ENCODE measurements at regions not wholly inside any gene's neighbourhood (a gene's known extent, or its start where the extent isn't known, plus 50 kb on each side); places are given as distances from the start of the nearest gene placed in this dataset.

DNA sequence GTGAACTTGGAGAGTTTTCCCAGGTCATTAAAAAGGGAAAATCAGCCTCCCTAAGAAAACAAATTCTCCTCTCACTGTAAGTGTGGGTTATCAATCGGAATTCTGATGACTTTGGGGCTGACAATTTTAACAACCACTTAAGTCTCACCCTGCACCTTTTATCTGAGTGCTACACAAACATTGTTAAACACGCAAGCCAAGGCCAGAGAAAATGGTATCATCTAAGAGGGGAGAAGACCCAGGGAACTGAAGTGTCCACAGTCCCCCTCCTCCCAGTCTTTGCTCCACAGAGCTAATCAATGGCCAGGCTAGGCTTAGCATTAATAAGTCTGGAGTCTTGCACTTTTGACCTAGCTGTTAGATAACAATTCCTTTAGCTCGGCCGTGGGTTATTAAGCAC, 51.7 kb upstream of the TBX5 start (continued):
- TF ChIP-seq, protein P1, sequence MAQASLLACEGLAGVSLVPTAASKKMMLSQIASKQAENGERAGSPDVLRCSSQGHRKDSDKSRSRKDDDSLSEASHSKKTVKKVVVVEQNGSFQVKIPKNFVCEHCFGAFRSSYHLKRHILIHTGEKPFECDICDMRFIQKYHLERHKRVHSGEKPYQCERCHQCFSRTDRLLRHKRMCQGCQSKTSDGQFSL (CRISPR knock-in tag; IDR thresholded peaks at IDR 0.05), result no peak
- TF ChIP-seq, protein P1 (tag; IDR thresholded peaks at IDR 0.05), result no peak
- no peak for TF ChIP-seq STAG1 (CRISPR knock-in tag; IDR thresholded peaks at IDR 0.05; ENCODE audit: borderline replicate concordance)

Data from K562 (cell line).